HG02852 (cell line): ENCODE measurements at regions not wholly inside any gene's neighbourhood (a gene's known extent, or its start where the extent isn't known, plus 50 kb on each side); places are given as distances from the start of the nearest gene placed in this dataset.
A peak's percentile ranks its signal among the peaks of the same experiment; 100 is the strongest.
"Not testable (repeated sequence)": the region's sequence is repeated elsewhere in the genome, so short reads cannot be mapped to it uniquely, and the experiment has no call there.

ENCODE experiments used
- ATAC-seq: cut with Tn5 transposase; IDR thresholded peaks from one replicate; pipeline ENCODE4 v1.9.1; 2021; ENCODE audit warnings: mild to moderate bottlenecking, moderate library complexity; ENCODE audit not compliant: unreplicated experiment

DNA sequence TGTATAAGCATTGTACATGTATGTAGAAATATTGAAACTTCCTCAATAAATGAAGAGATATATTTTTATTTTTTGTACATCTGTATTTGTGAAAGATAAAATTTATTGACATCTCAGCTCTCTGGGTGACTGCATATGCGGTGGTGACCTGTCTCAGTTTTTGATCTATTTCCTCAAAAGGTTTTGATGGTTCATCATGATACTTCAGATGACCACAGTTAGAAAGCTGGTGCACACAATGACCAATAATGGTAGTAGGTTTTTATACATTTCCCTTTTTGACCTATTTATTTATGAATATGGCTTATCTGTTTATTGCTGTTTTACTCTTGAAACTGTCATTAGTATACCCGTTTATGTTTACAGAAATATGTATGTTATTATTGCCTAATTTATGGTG is 549.6 kb upstream of the CHD1 start:
- ATAC-seq: not testable (repeated sequence)

DNA sequence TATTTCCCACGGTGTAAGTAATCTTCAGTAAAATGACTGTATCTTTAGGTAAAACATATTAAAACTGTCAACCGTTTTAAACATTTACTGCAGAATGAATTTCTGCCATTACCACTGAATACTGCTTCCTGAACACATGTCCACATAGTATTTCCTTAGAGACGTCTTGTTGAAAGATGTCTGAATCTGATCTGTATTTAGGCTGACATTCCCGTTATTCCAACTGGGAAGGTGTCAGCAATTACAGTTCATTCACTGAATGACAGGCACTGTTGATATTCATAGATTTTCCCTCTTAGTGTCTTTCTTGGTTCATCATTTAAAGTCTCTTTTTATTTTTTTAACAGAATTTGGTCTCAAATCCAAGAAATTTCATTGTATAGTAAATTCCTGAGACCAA is 544.5 kb upstream of the CHD1 start:
- ATAC-seq: not testable (repeated sequence)

DNA sequence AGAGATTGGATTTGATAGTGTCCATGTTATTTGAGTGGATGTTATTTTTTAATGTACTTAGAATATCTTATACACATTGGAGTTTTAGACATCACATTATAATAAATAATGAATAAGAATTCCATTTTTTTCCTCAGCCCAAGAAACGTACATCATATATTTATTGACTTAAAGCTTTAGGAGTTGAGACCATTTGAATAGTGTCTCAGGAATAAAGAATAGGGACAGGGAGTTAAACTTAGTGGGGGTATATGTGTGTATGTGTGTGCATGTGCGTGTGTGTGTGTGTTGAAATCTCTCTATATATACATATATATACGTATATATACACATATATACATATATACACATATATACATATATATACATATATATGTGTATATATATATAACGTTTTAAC is 542.9 kb upstream of the CHD1 start:
- ATAC-seq: not testable (repeated sequence)

DNA sequence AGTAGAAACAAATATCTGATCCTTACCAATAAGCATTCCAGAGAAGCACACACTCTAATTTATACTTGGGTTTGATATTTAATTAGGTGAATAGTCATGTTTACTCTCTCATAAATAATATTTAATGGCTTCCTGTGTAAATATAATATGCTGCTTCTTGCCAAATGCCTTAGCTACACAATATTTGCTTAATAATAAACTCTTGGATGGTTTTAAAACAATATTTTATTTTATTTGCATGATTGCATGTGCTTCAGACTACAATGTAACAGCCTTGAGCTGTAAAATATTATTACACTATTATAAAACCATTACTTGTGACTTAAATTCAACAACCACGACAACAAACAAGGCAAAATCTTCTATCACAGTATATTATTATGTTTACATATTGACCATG is 542.4 kb upstream of the CHD1 start:
- not testable (repeated sequence) for ATAC-seq

DNA sequence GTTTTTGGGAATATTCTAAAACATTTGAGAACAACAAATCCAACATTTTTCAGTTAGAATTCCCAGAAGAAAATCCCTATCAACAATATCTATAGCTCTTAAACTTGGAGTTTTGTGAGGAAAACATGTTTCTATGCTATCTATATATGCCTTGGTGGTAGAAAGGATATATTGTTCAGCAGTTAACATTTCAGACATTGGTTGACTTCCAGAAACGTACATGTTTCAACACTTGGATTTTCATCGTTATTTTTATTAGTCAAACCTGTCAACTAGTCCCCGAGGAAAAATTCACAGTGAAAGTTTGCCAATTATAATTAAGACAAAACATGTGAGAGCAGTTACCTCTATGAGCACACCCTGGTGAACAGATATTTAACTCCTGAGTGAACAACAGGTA is 541.8 kb upstream of the CHD1 start:
- not testable (repeated sequence) for ATAC-seq

DNA sequence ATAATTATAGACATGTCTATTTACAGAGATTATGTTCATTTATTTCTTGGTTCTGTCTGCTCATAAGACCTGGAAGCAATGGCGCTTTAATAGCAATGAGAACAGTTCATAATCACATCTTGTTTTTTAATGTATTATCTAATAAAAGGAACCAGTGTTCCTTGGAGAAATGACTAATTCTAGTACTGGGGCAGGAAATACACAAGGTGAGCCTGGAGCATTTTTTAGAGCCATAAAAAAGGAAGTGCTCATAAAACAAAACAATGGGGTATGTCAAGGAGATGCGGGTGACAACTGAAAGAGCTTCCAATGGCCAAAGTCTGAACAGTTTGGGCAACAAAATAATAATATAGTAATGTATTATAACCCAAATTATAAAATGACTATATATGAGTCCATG is 531.9 kb upstream of the CHD1 start:
- no peak for ATAC-seq

DNA sequence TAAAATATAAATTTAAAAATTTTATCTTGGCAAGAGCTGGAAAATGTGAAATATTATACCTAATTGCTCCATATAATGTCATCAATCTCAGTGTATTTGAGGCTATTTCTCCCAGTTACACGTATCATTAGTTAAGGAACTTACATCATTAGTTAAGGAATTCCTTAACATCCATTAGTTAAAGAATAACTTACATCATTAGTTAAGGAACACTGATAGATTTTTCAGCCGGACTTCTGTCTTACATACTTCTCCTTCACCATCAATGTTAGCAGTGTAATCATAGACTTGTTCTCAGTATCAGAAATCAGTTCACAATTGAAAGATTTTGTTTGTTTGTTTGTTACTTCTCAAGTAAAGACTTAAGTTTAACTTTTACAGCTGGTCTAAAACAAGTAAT is 524.4 kb upstream of the CHD1 start:
- ATAC-seq: no peak

DNA sequence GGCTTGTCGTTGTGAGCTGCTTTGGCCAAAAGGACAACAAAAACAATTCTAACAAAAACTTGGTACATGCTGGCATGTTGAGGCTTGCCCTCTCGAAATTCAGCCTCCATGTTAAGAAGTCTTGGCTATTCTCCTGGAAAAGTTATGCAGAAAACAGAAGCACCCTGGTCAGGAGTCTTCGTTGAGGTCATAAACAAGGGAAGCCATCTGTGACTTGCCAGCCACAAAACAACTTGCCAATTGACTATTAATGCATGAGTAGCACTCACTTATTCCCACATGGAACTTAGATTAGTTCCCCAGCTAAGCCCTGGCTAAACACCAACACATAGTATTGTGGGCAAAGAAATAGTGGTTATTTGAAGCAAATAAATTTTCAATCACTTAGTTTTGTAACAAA is 521.0 kb upstream of the CHD1 start:
- no peak for ATAC-seq

DNA sequence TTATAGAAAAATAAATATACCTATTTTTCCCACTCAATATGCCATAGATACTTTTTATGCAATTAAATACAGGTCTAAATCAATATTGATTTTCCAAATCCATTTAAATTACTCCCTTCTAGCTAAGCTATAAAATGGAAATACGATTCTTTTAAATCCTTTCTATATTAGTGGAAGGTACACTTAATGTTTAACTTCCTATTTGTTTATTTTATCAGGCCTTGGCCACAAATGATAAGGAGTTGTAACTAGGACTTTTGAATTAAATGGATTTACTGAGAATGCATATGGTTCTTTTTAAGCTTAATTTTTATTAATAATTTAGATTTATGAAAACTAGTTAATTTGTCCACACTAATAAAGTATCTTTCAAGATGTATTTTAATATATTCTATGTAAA is 517.0 kb upstream of the CHD1 start:
- ATAC-seq: no peak

DNA sequence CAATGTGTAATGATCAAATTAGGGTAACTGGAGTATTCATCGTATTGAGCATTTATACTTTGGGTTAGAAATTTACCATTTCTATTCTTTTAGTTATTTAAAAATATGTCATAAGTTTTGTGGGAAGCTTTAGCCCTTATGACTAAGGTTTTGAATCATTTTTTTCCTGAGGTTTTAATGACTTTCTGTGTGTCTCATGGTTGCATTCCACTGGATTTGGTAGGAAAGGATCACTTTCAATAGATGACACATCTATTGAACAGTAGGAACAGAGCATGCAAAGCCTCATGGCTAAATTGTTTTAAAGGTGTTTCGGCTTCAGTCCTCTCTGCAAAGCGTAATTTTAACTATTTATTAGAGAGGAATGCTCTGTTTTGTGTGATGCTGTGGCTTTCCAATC is 512.4 kb upstream of the CHD1 start:
- ATAC-seq: no peak

DNA sequence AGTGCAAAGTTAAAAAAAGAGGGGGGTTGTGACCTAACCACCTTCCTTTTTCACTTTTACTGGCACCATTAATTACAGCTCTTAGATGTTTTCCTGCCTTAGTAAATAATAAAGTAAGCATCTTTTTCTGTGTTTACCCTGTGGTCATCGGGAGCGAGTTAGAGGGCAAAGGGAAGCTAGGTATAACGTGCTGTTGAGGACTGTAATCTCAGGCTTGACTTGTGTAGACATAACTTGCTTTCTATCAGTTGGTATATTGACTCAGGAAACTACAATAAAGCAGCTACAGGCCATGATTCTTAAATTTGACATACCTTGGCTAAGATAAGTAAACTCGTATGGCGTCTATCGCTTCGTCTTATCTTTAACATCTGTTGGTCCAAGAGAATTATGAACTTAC is 509.8 kb upstream of the CHD1 start:
- no peak for ATAC-seq

DNA sequence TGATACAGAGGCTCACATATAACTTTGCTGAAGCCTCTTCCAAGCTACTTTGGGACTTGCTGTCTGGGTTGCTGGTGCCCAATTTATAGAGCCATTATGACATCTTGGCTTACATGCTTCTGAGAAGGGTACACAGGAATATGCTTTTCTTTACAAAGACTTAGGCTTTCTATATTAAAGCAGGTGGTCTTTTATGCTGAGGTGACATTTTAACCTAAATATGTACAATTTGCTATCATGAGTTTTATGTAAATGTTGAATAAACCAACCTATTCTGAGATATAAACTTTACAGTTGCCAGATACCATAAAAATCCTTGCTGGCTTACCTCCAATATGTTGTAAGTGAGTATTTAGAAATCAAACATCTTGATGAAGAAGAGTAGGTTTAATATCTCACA is 509.2 kb upstream of the CHD1 start:
- no peak for ATAC-seq

DNA sequence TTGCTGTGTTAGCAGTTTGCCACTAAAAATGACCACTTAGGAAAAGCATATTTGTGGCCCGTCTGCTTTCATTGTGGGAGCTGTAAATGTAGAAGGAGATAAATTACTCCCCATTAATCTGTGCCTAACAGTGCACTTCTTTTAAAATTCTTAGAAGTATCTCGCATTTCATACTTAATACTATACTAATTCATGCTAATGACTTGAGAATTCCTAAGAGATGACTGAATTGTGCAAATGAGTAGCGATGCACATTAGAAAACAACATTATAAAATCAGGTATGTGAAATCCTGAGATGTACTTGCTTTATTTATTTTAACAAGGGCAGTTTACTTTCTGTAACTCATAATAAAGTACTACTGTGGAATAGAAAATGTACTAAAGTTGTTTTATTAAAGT is 494.6 kb upstream of the CHD1 start:
- not testable (repeated sequence) for ATAC-seq

DNA sequence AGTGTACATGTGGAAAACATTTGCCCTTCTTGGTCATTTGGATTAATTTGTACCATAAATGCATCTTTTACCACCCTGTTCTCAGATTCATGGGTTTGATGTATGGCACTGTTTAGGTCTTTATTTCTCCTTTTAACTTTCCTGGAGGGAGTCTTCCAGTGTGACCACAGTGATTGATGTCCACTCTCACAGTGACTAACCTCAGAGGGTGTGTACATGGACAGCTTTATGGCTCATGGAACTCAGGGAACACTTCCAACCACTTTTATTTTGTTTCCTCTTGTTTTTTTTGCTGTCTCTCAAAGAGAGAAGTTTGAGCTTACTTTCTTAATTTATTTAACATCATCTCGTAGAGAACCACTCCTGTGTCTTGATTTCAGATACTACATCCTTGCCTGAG is 489.8 kb upstream of the CHD1 start:
- not testable (repeated sequence) for ATAC-seq

DNA sequence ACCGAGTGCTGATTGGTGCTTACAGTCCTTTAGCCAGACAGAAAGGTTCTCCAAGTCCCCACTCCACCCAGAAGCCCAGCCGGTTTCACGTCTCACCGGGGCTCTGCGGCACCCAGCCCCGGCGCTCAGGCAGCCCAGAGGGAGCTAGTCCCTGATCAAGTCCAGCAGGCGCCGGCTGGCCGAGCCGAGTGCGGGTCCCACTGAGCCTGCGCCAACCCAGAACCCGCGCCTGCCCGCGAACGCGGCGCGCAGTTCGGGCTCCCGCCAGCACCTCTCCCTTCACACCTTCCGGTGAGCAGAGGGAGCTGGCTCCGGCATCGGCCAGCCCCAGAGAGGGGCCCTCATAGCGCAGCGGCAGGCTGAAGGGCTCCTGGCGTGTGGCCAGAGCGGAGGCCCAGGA is 481.6 kb upstream of the CHD1 start:
- not testable (repeated sequence) for ATAC-seq

DNA sequence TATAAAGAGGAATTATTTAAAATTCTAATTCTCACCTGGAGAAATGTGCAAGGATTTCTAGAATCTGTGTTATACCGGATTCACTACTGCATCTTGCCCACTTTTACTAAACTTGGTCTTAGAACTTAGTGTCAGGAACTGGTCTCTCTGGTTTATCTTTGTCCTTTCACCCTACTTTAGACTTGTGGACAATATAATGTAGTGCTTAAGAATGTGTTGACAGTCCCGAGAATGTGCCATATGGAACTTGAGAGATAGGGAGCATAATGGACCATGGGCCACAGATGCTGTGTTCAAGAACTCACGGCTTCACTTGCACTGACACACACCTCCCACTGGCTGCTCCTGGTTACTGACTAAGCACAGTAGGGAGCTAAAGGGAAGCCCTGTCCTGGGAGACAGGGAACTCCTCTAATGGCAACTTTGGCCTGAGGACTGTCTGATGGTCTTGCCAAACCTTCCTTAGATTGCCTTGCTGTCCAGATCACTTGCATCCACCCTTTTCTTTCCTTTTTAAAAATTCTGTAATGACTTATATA is 476.0 kb upstream of the CHD1 start:
- ATAC-seq: not testable (repeated sequence)

DNA sequence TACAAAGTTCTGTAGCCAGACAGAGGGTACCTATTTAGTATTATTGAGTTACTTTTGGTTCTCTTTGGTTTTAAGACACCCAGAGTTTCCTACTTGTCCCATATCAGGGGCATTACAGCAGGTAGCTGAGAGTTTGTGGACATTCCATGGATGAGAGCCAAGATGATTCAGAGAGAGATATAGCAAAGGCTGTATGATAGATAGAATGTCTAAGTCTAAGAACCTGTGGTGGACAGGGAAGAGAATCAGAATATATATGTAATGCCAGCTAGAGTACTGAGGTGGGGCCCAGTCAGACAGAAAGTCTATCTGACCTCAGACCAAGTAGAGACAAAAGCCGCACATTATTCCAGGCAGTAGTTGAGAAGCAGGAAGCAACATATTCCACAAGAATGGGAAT is 471.8 kb upstream of the CHD1 start:
- ATAC-seq: not testable (repeated sequence)

DNA sequence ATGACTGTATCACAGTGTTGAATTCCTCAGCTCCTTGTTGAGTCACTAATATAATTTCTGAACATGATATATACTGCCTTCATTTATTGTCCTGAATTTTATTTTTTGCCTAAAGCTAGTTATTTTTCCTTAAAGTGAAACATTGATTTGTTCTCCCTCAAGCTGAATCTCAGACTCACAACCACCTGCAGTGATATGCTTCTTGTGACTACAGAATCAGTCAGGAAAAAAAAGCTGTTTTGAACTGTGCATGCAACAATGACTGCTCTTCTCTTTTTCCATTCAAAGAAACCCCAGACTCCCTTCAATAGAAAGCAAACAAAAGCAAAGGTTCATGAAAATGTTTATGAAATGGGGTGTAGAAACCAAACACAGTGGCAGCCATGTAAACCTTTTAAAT is 470.2 kb upstream of the CHD1 start:
- ATAC-seq: no peak

DNA sequence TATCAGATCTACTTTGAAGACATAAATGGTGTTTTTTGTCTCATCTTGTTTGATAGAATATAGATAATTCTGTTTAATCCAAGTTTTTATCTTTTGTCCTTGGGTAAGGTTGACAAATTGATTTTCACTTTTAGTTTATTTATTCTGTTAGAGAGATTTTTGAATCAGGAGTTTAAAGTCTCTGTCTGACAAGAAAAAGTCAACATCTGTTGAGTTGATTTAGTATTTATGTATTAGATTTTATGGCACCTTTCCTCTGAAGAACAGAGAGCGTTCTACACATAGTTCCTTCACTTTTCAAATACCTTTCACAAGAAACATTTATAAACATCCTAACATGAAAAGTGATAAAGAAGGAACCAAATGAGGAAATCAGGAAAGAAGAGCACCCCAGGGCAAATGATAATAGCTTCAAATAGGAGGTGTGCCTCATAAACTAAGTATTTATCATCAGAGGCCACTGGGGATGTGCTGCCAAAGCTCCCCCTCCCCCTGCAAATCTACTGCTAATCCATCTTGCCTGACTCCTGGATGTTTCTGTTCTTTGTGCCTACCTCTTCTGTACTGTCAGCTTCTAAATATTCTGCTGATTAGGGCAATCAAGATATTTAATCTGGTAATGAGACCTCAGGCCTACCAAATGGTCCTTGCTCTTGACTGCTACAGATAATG is 457.7 kb upstream of the CHD1 start:
- ATAC-seq: no peak

DNA sequence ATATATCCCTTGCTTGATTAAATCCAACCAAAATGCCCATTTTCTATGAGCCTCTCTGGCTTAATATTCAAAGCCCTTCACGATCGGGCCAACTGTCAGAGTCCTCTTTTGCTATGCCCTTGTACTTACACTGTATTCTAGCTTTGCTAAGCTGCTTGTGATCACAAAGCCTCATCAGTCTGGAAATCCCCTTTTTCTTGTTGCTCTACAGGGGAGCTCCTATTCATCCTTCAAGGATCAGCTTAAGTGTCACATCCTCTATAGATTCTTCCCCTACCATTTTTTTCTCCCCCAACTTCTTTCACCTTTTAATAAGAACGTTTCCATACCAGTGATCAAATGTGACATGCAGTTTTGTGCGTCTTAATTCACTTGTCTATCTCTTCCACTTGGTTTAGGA is 450.4 kb upstream of the CHD1 start:
- peak; percentile 68 for ATAC-seq

DNA sequence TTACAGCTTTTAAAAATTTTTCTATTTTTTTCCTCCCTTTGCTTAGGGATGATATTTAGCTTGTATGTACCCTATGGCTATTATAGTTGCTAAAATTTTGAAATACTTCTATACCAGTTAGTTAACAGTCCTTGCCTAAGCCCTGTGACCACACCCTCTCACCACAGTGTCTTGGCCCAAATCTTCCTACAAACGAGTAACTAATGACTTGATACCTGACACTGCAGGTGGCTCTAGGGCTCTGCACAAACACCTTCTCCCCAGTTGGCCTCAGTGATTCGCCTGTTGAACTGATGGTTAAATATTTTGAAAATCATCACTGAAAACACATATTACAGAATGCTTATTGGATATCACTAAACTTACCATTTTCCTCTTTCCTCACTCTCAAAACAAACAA is 449.6 kb upstream of the CHD1 start:
- ATAC-seq: no peak

DNA sequence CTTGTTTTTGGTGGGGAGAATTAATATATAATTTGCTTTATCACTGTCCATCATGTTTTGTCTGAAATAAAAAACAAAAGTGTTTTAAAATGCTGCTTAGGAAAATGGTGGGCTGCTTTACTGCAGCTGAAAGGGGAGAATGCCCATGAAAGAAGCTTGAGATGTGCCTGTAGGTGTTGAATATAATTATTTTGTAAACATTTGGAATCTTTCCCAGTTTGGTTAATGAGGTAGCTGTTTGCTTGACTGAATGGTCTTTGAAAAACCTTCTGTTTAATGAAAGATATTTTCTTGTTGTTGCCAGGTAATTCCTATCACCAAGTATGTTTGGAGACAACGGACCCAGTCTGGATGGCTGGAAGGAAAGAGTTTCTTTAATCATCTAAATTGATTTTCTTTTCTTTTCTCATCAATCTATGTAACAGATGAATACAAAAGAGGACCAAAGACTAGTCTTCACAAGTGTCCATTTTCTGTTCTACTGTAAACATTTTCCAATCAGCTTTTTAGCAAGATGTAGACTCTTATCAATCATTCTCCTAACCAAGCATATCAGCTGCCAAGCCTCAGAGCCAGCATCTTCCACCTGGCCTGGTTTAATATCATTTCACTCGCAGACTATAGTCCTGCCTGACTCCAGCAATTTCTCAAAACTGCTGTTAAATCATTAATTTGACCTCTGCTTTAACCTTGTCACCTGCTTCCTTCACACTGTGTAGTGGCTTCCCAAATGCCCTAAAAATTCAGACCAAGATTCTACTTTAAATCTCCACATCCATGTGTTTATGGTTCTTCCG is 441.2 kb upstream of the CHD1 start:
- ATAC-seq: no peak
